ENCODE measurements at regions not wholly inside any gene's neighbourhood (a gene's known extent, or its start where the extent isn't known, plus 50 kb on each side); places are given as distances from the start of the nearest gene placed in this dataset.
"Not testable (repeated sequence)": the region's sequence is repeated elsewhere in the genome, so short reads cannot be mapped to it uniquely, and the experiment has no call there.

GRCh38 chr15:22719980-22720379 is 66.5 kb upstream of the NIPA1 start:
- not testable (repeated sequence) for TF ChIP-seq EP300, POLR2AphosphoS5 (IDR thresholded peaks at IDR 0.05)
- TF ChIP-seq CTCF (IDR thresholded peaks at IDR 0.05): peak in 3 of 4 experiments; percentile 16 to 44 (median 17)

All from gastroesophageal sphincter (tissue), 3 donors.